Adipocyte (in vitro differentiated cells): ENCODE measurements at regions not wholly inside any gene's neighbourhood (a gene's known extent, or its start where the extent isn't known, plus 50 kb on each side); places are given as distances from the start of the nearest gene placed in this dataset.
A peak's percentile ranks its signal among the peaks of the same experiment; 100 is the strongest.

ENCODE experiments used
- DNase-seq: peaks from one replicate; pipeline ENCODE4 v3.0.0-alpha.2; 2015; ENCODE audit warnings: low read depth
- H3K27me3 ChIP-seq: replicated peaks from 2 replicates; pipeline ENCODE4 v1.7.0; 2013; ENCODE audit warnings: mild to moderate bottlenecking, low read length, moderate library complexity; ENCODE audit not compliant: control insufficient read depth, insufficient read depth
- H3K36me3 ChIP-seq: 2 replicates; pipeline ENCODE4 v1.7.0; 2013; ENCODE audit warnings: low read length, mild to moderate bottlenecking, moderate library complexity; ENCODE audit not compliant: control insufficient read depth, insufficient read depth, severe bottlenecking
- H3K4me1 ChIP-seq: 2 replicates; pipeline ENCODE4 v1.7.0; 2013; ENCODE audit warnings: mild to moderate bottlenecking, low read length, moderate library complexity; ENCODE audit not compliant: control insufficient read depth, insufficient read depth
- H3K4me3 ChIP-seq: 2 replicates; pipeline ENCODE4 v1.7.0; 2013; ENCODE audit warnings: mild to moderate bottlenecking, low read length, moderate library complexity
- H3K9ac ChIP-seq: 2 replicates; pipeline ENCODE4 v1.7.0; 2013; ENCODE audit warnings: mild to moderate bottlenecking, low read length, moderate library complexity
- H3K9me3 ChIP-seq: 2 replicates; pipeline ENCODE4 v1.7.0; 2013; ENCODE audit warnings: mild to moderate bottlenecking, low read length, moderate library complexity; ENCODE audit not compliant: control insufficient read depth

GRCh38 chr14:87851190-87851589 is 141.8 kb downstream of the GALC start:
- Histone ChIP-seq H3K9ac (no peak overlapping the region), H3K27me3 (no peaks in the 10 kb centered on the region), H3K36me3 (no peaks in the 10 kb centered on the region), H3K4me1 (no peaks in the 10 kb centered on the region), H3K9me3 (no peaks in the 10 kb centered on the region), H3K4me3 (no peak overlapping the region)
- DNase-seq = no peak

GRCh38 chr14:87847216-87847755 is 145.7 kb downstream of the GALC start:
- no peaks in the 10 kb centered on the region for H3K4me1 ChIP-seq
- H3K27me3 ChIP-seq = no peaks in the 10 kb centered on the region
- no peak for DNase-seq
- H3K36me3 ChIP-seq = no peaks in the 10 kb centered on the region
- no peak overlapping the region for H3K4me3 ChIP-seq
- H3K9ac ChIP-seq = no peak overlapping the region
- no peaks in the 10 kb centered on the region for H3K9me3 ChIP-seq

GRCh38 chr14:87840906-87841305 is 152.1 kb downstream of the GALC start:
- H3K9me3 ChIP-seq = no peaks in the 10 kb centered on the region
- H3K36me3 ChIP-seq = no peaks in the 10 kb centered on the region
- no peak overlapping the region for H3K9ac ChIP-seq
- no peak overlapping the region for H3K4me3 ChIP-seq
- no peak for DNase-seq
- H3K27me3 ChIP-seq = no peaks in the 10 kb centered on the region
- no peaks in the 10 kb centered on the region for H3K4me1 ChIP-seq

- no peaks in the 10 kb centered on the region for H3K27me3 ChIP-seq
- H3K4me3 ChIP-seq = no peak overlapping the region
- no peaks in the 10 kb centered on the region for H3K9me3 ChIP-seq
- no peaks in the 10 kb centered on the region for H3K4me1 ChIP-seq
- DNase-seq = no peak
- H3K9ac ChIP-seq = no peak overlapping the region
- no peaks in the 10 kb centered on the region for H3K36me3 ChIP-seq
Observed at GRCh38 chr14:87838931-87839330, 154.1 kb downstream of the GALC start.

- Histone ChIP-seq H3K36me3 (no peaks in the 10 kb centered on the region), H3K4me1 (no peaks in the 10 kb centered on the region), H3K4me3 (no peak overlapping the region), H3K9me3 (no peaks in the 10 kb centered on the region), H3K9ac (no peak overlapping the region), H3K27me3 (no peaks in the 10 kb centered on the region)
- DNase-seq = no peak
Observed at GRCh38 chr14:87837296-87837695, 155.7 kb downstream of the GALC start.

- Histone ChIP-seq H3K4me3 (no peak overlapping the region), H3K9me3 (no peaks in the 10 kb centered on the region), H3K36me3 (no peaks in the 10 kb centered on the region), H3K9ac (no peak overlapping the region), H3K27me3 (no peaks in the 10 kb centered on the region), H3K4me1 (no peaks in the 10 kb centered on the region)
- no peak for DNase-seq
Observed at GRCh38 chr14:87834594-87834993, 158.4 kb downstream of the GALC start.

- Histone ChIP-seq H3K9me3 (no peaks in the 10 kb centered on the region), H3K4me1 (no peaks in the 10 kb centered on the region), H3K4me3 (no peak overlapping the region), H3K36me3 (no peaks in the 10 kb centered on the region), H3K9ac (no peak overlapping the region), H3K27me3 (no peaks in the 10 kb centered on the region)
- DNase-seq = no peak
Observed at GRCh38 chr14:87833026-87833425, 160.0 kb downstream of the GALC start.

GRCh38 chr14:87830443-87831096 is 162.4 kb downstream of the GALC start:
- Histone ChIP-seq H3K4me1 (no peaks in the 10 kb centered on the region), H3K9me3 (no peaks in the 10 kb centered on the region), H3K27me3 (no peaks in the 10 kb centered on the region), H3K36me3 (no peaks in the 10 kb centered on the region), H3K9ac (no peak overlapping the region), H3K4me3 (no peak overlapping the region)
- no peak for DNase-seq

- no peak overlapping the region for H3K9ac ChIP-seq
- no peak for DNase-seq
- H3K36me3 ChIP-seq = no peaks in the 10 kb centered on the region
- H3K4me3 ChIP-seq = no peak overlapping the region
- H3K4me1 ChIP-seq = peaks cover under 1% of the 10 kb centered on the region
- no peaks in the 10 kb centered on the region for H3K9me3 ChIP-seq
- no peaks in the 10 kb centered on the region for H3K27me3 ChIP-seq
Observed at GRCh38 chr14:87829543-87829942, 163.4 kb downstream of the GALC start.

- Histone ChIP-seq H3K9me3 (no peaks in the 10 kb centered on the region), H3K36me3 (no peaks in the 10 kb centered on the region), H3K4me3 (no peak overlapping the region), H3K4me1 (peaks cover 6% of the 10 kb centered on the region), H3K27me3 (no peaks in the 10 kb centered on the region), H3K9ac (no peak overlapping the region)
- peak; percentile 6 for DNase-seq
Observed at GRCh38 chr14:87824266-87824665, 168.7 kb downstream of the GALC start.

GRCh38 chr14:87816416-87816815 is 176.6 kb downstream of the GALC start:
- Histone ChIP-seq H3K4me3 (no peak overlapping the region), H3K9me3 (no peaks in the 10 kb centered on the region), H3K36me3 (no peaks in the 10 kb centered on the region), H3K4me1 (no peaks in the 10 kb centered on the region), H3K27me3 (no peaks in the 10 kb centered on the region), H3K9ac (no peak overlapping the region)
- DNase-seq = no peak

GRCh38 chr14:87815121-87815520 is 177.9 kb downstream of the GALC start:
- DNase-seq = no peak
- Histone ChIP-seq H3K9me3 (no peaks in the 10 kb centered on the region), H3K4me1 (no peaks in the 10 kb centered on the region), H3K36me3 (no peaks in the 10 kb centered on the region), H3K27me3 (no peaks in the 10 kb centered on the region), H3K9ac (no peak overlapping the region), H3K4me3 (no peak overlapping the region)
